Osteoblast (primary cell): ENCODE measurements at regions not wholly inside any gene's neighbourhood (a gene's known extent, or its start where the extent isn't known, plus 50 kb on each side); places are given as distances from the start of the nearest gene placed in this dataset.

Experiments
- DNase-seq: peaks from one replicate; pipeline ENCODE4 v3.0.0; 2011; ENCODE audit warnings: low spot score, mixed read lengths; ENCODE audit not compliant: insufficient read length; ENCODE audit errors: missing footprints
- H2AFZ ChIP-seq: 2 replicates; pipeline ENCODE4 v1.6.0; 2011; ENCODE audit warnings: mild to moderate bottlenecking, low read length
- H3K27ac ChIP-seq: 2 replicates; pipeline ENCODE4 v1.5.1; 2011; ENCODE audit warnings: mild to moderate bottlenecking, low read depth, low read length, moderate library complexity
- H3K27me3 ChIP-seq: 2 replicates; pipeline ENCODE4 v1.6.0; 2012; ENCODE audit warnings: mild to moderate bottlenecking, control low read depth, inconsistent platforms, low read length, moderate library complexity; ENCODE audit not compliant: insufficient read depth
- H3K36me3 ChIP-seq: 2 replicates; pipeline ENCODE4 v1.5.1; 2011; ENCODE audit warnings: mild to moderate bottlenecking, low read length, control low read depth, moderate library complexity; ENCODE audit not compliant: insufficient read depth
- H3K4me1 ChIP-seq: 2 replicates; pipeline ENCODE4 v1.5.1; 2011; ENCODE audit warnings: mild to moderate bottlenecking, low read length, control low read depth, moderate library complexity; ENCODE audit not compliant: insufficient read depth
- H3K4me2 ChIP-seq: 2 replicates; pipeline ENCODE4 v1.6.0; 2011; ENCODE audit warnings: mild to moderate bottlenecking, low read length; ENCODE audit not compliant: insufficient read depth
- H3K4me3 ChIP-seq: fragments of 200-600 bp; sonication (generic); 3 replicates; pipeline ENCODE4 v1.5.1; 2012; ENCODE audit warnings: mild to moderate bottlenecking, low read length, inconsistent platforms; ENCODE audit not compliant: insufficient read depth
- H3K79me2 ChIP-seq: 2 replicates; pipeline ENCODE4 v1.6.0; 2012; ENCODE audit warnings: mild to moderate bottlenecking, low read length, control low read depth, inconsistent platforms; ENCODE audit not compliant: insufficient read depth
- H3K9me3 ChIP-seq: 2 replicates; pipeline ENCODE4 v1.5.1; 2011; ENCODE audit warnings: low read depth, low read length, control low read depth
- H4K20me1 ChIP-seq: 2 replicates; pipeline ENCODE4 v1.6.0; 2012; ENCODE audit warnings: mild to moderate bottlenecking, low read length, control low read depth; ENCODE audit not compliant: insufficient read depth
- CTCF ChIP-seq: IDR thresholded peaks from 2 replicates; pipeline ENCODE4 v1.5.1; 2011; ENCODE audit warnings: mild to moderate bottlenecking, low read depth, low read length, moderate library complexity; ENCODE audit errors: extremely low read depth

DNA sequence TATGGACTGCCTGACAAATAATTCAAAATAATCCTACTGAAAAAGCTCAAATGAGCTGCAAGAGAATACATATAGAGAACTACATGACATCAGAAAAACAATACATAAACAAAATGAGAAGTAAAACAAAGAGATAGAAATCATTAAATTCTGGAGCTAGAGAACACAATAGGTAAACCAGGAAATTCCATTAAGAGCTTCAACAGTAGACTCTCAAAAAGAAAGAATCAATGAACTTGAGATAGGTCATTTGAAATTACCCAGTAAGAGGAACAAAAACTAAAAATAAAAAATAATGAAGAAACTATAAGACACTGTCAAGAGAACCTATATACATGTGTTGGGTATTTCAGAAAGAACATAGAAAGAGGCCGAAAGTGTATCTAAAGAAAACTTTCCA, 186.3 kb downstream of the PTN start:
- Histone ChIP-seq H3K27me3 (no peaks in the 10 kb centered on the region), H3K4me3 (no peak overlapping the region), H3K79me2 (no peaks in the 10 kb centered on the region), H3K27ac (no peak overlapping the region), H3K4me2 (no peak overlapping the region), H3K4me1 (no peaks in the 10 kb centered on the region), H3K36me3 (no peaks in the 10 kb centered on the region), H3K9me3 (no peaks in the 10 kb centered on the region), H2AFZ (no peak overlapping the region), H4K20me1 (no peaks in the 10 kb centered on the region)
- no peak for DNase-seq
- no peak for TF ChIP-seq CTCF

DNA sequence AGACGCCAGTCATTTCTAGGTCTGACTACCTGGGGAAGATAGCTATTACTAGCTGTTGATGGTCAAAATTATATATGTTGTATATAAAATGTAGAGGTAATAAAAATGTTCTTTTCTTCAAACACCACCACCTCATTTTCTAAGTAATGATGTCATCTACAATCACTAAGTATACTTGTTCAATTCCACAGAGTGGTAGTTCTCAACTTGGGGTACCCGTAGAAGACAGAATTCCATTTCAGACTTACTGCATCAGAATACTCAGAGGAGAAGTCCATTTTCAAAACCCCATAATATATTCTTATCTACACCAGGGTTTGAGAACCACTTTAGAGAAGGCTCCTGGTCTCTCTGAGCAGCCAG, 191.9 kb downstream of the PTN start:
- DNase-seq = no peak
- no peak overlapping the region for H2AFZ ChIP-seq
- no peak overlapping the region for H3K27ac ChIP-seq

GRCh38 chr7:137151041-137151689, 192.4 kb downstream of the PTN start:
- Histone ChIP-seq H3K27ac (peak overlapping the region; percentile 68), H4K20me1 (no peaks in the 10 kb centered on the region), H3K27me3 (no peaks in the 10 kb centered on the region), H3K79me2 (no peaks in the 10 kb centered on the region), H3K4me3 (no peak overlapping the region), H3K4me1 (peaks cover 21% of the 10 kb centered on the region), H3K36me3 (no peaks in the 10 kb centered on the region), H3K4me2 (peak overlapping the region; percentile 35), H3K9me3 (no peaks in the 10 kb centered on the region), H2AFZ (peak overlapping the region; percentile 41)
- no peak for TF ChIP-seq CTCF
- no peak for DNase-seq

More for the DNA sequence above, 191.9 kb downstream of the PTN start:
- Histone ChIP-seq H3K4me1 (peaks cover 18% of the 10 kb centered on the region), H3K27me3 (no peaks in the 10 kb centered on the region), H3K36me3 (no peaks in the 10 kb centered on the region), H3K4me2 (no peak overlapping the region), H3K79me2 (no peaks in the 10 kb centered on the region), H3K4me3 (no peak overlapping the region), H4K20me1 (no peaks in the 10 kb centered on the region), H3K9me3 (no peaks in the 10 kb centered on the region)
- no peak for TF ChIP-seq CTCF

GRCh38 chr7:137147338-137147720, 196.2 kb downstream of the PTN start:
- Histone ChIP-seq H4K20me1 (no peaks in the 10 kb centered on the region), H3K4me1 (peaks cover 30% of the 10 kb centered on the region), H3K79me2 (no peaks in the 10 kb centered on the region), H3K4me2 (peak overlapping the region; percentile 76), H3K27me3 (no peaks in the 10 kb centered on the region), H3K36me3 (no peaks in the 10 kb centered on the region), H2AFZ (peak overlapping the region; percentile 45), H3K9me3 (no peaks in the 10 kb centered on the region), H3K27ac (peak overlapping the region; percentile 97), H3K4me3 (no peak overlapping the region)
- DNase-seq = no peak
- TF ChIP-seq CTCF = no peak
